Nucleus accumbens (tissue), 56 donors: ENCODE measurements at regions not wholly inside any gene's neighbourhood (a gene's known extent, or its start where the extent isn't known, plus 50 kb on each side); places are given as distances from the start of the nearest gene placed in this dataset.
A peak's percentile ranks its signal among the peaks of the same experiment; 100 is the strongest.
"Not testable (repeated sequence)": the region's sequence is repeated elsewhere in the genome, so short reads cannot be mapped to it uniquely, and the experiment has no call there.

Experiments used
- DNase-seq, 56 donors: peaks; one replicate each; lab custom pipeline; 2025; lab: John Stamatoyannopoulos, UW

DNA sequence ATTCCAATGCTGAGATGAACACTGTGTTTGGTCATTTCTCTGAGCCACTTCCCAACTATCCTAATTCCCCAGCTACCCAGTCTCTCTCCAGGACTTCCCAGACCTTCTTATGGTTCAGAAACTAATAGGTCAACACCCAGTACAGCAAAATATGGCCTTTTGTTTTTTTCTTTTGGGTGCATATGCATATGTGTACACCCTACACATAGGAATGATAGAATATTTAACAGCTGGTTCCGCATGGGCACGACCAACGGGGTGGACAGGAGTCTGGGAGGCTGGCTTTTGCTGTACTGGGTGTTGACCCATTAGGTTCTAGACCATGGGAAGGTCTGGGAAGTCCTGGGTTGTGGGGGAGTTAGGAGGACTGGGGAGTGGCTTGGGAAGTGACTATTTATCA, 143.9 kb downstream of the MRPS6 start:
- DNase-seq: no peak

DNA sequence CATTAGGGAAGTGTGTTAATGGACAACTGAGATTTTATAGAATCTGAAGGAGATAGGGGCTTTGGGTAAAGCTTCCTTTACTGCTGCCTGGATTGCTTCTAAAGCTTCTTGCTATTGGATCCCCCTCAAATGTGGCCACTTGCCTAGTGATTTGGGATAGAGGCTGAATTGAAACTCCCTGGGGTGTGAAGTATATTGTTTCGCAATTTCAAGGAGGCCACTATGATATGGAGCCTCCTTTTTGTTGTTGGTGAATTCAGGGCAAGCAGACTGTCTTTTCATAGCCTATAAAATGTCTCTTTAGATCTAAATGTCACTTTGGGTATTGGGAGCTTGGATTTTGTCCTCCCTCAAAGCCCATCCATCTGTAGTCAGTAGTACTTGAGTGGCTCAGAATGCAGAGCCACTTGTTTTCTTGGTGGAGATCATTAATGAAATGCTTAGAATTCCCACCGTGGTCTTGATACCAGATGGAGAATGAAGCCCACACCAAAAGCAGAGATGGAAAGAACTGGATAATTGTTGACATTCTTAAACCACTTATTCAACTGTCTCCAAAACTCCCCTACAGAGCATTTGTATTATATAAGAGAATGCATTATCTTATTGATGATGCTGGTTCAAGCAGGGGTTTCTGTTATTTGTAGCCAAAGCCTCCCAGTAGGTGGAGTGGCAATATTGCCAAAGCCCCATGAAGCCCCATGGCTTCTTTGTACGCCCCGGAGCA, 144.3 kb upstream of the KCNE2 start:
- no peak for DNase-seq

DNA sequence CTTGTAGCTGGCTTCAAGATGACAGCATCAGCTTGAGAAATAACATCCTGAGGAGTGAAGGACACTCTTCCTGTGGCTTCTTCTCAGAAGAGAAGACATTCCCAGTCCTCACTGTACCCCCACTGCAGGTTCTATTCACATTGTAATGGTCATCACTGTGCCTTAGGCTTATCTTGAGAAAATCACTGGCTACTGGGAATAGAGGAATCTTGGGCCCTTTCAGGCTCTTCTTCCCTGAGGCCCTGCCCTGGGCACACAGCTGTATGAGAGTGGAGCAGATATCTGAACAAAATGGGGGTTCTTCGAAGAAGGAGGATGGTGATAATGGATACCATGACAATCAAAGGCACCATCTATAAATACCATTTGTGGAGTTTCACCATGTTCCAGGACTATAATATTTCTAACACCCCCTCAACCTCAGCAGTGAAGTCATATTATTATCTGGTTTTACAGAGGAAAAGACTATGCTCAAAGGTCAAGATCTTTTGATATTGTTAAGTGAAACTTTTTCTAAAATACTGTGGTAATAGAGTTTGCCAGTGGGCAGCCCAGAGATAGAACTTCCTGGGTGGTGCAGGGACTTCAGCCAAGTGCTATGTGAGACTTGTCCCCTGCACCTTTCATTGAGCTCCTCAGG, 143.1 kb upstream of the KCNE2 start:
- DNase-seq: no peak

DNA sequence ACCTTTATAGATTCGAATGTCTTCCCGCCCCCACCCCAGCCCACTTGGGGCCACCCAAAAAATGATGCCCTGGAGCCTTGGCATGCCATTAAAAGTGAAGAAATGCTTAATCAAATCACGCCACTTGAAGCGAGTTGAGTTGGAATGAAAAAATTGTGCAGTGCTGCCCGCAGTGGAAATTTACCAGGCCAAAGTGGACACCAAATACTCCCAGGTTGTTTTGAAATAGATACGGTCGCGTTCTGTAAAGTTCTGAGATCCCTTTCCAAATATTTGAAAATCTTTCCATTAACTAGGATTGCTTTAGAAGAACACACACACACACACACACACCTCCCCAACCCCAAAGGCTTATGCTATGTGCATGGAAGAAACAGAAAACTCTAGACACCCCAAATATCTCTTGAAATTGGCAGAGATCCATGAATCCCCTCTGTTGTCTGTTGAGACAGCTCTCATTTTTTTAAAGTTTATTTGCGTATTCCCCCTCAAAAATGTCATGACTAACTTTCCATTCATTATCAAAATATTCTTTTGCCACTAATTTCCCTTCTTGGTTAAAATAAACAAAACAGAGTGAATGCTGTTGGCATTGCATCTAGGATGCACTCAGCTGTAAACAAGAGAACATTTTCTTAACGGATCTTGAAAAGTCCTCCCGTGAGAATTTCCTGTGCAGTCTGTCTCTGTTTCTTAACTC, 142.3 kb upstream of the KCNE2 start:
- DNase-seq: no peak

- no peak for DNase-seq
Observed at GRCh38 chr21:34222031-34222335, 141.8 kb upstream of the KCNE2 start.

DNA sequence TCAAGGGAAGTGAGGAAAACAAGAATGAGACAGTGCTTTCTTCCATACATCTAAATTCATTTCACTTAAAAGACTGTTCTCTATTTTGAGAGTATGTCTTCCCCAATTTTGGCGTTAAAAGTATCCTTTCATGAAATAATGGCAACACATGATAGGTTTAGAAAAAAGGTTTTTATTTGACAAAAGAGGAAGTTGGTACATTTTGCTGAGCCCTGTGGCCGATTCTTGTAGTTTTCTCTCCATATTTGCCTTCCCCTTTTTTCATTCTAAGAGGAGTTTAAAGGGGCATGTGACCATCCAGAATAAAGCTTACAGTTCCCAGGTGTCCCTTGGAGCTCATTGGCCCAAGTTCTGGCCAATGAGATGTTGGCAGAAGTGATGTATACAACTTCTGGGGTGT, 140.4 kb upstream of the KCNE2 start:
- DNase-seq: no peak

DNA sequence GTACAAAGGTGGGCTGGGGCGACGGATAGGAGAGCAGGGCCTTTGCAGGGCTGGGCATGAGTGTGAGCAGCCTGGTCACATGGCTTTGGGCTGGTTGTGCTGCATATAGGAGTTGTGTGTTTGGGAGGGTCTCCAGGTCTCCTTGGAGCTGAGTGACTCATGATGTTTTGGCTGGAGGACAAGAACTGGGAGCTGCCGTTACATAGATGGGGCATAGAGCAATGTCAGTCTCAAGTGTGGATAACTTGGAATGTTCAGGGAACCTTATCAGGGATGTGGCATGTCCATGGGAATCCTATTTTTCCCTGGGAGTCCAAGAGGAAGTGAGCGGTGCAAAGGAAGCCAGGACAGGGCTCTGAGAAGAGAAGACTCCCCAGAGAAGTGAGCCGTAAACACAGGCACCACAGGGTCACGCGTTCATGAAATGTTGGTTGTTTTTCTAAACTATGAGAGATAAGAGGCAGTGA, 136.4 kb upstream of the KCNE2 start:
- DNase-seq: no peak

- no peak for DNase-seq
Observed at GRCh38 chr21:34228792-34229191, 135.0 kb upstream of the KCNE2 start.

DNA sequence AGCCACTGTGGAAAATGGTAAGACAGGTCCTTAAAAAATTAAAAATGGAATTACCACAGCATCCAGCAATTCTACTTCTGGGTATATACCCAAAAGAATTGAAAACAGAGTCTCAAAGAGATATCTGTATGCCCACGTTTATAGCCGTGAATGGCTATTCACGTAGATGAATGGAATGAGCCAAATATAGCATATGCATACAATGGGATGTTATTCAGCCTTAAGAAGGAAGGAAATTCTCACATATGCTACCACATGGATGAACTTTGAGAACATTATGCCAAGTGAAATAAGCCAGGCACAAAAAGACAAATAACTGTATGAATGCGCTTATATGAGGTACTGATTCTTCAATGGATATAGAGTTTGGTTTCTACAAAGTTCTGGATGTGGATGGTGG, 134.5 kb upstream of the KCNE2 start:
- no peak for DNase-seq

DNA sequence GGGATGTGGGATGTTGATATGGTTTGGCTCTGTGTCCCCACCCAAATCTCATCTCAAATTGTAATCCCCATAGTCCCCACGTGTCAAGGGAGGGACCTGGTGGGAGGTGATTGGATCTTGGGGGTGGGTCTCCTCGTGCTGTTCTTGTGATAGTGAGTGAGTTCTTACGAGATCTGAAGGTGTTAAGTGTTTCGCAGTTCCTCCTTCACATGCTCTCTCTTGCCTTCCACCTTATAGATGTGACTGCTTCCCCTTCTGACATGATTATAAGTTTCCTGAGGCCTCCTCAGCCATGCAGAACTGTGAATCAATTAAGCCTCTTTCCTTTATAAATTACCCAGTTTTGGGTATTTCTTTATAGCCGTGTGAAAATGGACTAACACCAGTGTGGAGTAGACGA, 130.1 kb upstream of the KCNE2 start:
- not testable (repeated sequence) for DNase-seq

GRCh38 chr21:34235514-34235913, 128.3 kb upstream of the KCNE2 start:
- no peak for DNase-seq

DNA sequence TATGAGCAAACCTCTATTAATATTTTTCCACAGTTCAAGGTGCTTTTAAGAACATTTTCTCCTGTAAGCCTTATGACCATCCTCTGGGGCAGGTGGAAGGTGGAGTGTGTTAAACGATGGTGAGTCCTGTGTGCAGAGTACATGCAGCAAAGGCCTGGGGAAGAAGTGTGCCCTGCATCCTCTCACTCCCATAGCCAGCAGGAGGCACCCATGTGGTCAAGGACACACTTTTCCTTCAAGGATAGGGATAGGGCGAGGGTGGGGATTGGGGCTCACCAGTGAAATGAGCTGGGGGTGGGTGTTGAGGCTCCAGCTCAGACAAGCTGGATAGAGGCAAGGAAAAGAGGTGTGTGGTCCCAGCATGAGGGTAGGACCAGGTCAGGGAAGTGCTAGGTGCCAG, 120.8 kb upstream of the KCNE2 start:
- DNase-seq: no peak

- peak in 1 of 56 donors; percentile 5 for DNase-seq
Observed at GRCh38 chr21:34243562-34243961, 120.2 kb upstream of the KCNE2 start.

DNA sequence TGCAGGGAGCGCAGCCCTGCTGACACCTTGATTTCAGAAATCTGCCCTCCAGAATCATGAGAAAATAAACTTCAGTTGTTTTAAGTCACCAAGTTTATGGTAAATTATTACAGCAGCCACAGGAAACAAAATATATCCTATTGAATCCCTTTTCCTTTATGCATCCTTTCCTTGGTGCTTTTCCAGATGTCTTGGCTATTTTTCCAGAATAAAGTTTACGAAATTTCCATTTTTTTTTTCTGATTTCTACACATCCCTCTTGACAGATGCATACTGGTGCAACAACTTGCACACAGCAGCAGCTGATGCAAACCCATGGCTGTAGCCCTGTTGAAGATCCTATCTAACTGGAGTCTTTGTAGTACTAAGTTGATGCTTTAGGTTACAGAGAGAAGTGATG, 111.1 kb upstream of the KCNE2 start:
- no peak for DNase-seq

DNA sequence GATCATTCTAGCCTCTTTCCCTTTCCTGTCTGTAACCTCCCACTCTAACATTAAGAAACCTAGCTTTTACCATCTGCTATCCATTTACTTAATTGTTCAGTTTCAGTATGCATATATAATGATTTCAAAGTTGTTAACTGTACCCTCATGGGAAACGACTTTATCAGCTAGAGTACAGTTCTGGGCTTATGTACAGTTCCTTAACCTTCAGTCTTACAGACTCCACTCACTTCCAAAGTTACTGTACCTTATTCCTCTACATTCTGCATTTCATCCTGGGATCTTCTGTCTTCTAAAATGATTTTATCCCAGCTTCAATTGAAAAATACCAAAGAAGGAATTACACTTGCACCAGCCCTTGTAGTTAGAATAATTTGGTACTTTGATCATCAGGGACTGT, 108.7 kb upstream of the KCNE2 start:
- DNase-seq: no peak

GRCh38 chr21:34260277-34261008, 103.4 kb upstream of the KCNE2 start:
- DNase-seq: no peak

- DNase-seq: peak in 1 of 56 donors; percentile 3
Observed at GRCh38 chr21:34261841-34262468, 101.9 kb upstream of the KCNE2 start.

DNA sequence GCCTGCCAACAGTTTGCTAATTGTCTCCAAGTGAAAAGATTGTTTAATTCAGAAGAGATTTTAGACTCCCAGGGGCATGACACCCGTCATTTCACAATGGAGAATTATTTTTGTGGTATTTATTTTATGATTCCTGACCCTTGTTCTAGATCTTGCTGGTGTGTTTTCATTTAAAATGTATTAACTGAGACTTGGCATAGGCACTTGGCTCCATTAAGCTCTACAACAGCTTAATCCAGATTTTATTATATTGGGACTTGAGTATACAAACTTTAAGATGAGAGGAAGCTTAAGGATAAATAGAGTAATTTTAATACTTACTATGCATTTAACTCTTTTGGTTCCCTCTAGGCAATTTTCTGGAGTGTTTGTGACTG, 101.3 kb upstream of the KCNE2 start:
- DNase-seq: no peak

GRCh38 chr21:34263629-34264028, 100.2 kb upstream of the KCNE2 start:
- DNase-seq: no peak

DNA sequence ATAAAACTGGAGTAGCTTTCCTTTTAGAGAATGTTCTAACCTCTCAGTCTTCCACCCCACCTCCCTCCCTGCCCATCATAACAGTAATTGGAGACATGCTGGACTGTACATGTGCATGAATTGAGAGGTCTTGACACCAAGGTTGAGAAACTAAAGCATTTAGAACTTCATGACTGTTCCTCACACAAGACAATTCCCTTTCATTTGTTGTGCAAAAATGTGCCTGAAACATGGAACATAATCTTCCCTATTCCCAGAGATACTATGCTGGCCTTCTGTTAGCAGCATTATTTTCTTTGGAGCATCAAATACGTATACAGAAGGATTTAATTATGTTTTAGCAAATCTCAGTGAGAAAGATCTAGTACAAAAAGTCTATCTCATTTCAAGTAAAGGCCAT, 97.5 kb upstream of the KCNE2 start:
- DNase-seq: no peak

DNA sequence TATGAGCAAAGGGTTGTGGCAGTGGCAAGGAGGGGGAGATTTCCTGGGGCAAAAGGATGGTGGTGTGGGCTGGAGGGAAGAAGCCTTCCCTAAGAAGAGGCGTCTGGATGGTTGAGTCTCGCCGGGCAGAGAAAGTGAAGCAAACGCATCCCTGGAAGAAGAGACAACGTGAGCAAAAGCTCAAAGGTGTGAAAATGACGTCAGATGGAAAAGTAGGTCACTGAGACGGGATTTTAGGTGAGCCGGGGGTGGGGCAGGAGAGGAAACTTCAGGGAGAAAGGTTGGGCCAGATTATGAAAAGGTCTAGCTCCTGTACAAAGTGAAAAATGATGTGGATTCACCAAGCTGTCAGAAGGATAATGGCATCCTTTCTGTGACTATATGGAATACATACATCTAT, 95.3 kb upstream of the KCNE2 start:
- DNase-seq: no peak
